Keratinocyte (primary cell): ENCODE measurements at regions not wholly inside any gene's neighbourhood (a gene's known extent, or its start where the extent isn't known, plus 50 kb on each side); places are given as distances from the start of the nearest gene placed in this dataset.

Experiments
- CTCF ChIP-seq, 3 experiments: IDR thresholded peaks in 1 of 3; conservative IDR thresholded peaks in 1 of 3; optimal IDR thresholded peaks in 1 of 3; 2 replicates in 2 of 3; 3 replicates in 1 of 3; pipeline versions ENCODE3 to v1.5.1; 2011; ENCODE audit warnings: low read length in 3 of 3, mild to moderate bottlenecking in 3 of 3, moderate library complexity in 2 of 3, control low read depth in 1 of 3, inconsistent platforms in 1 of 3; ENCODE audit not compliant: insufficient read depth in 2 of 3; ENCODE audit errors: extremely low read depth in 1 of 3
- EZH2 ChIP-seq: IDR thresholded peaks from one replicate; pipeline ENCODE4 v1.6.1; 2012; ENCODE audit warnings: inconsistent platforms, mild to moderate bottlenecking, low read length, moderate library complexity

GRCh38 chr4:41346306-41347061 is 89.8 kb downstream of the UCHL1 start:
- TF ChIP-seq CTCF (optimal IDR thresholded peaks at IDR 0.05 in 1 of 3, IDR thresholded peaks at IDR 0.05 in 1 of 3, conservative IDR thresholded peaks at IDR 0.05 in 1 of 3; ENCODE audit: extremely low read depth in 1 of 3, insufficient read depth in 2 of 3, low read length in 3 of 3) (no peak), EZH2 (no peak)
